NCI-H2171 treated with DMSO at 0.1 percent for 48 hours (cell line): ENCODE measurements at regions not wholly inside any gene's neighbourhood (a gene's known extent, or its start where the extent isn't known, plus 50 kb on each side); places are given as distances from the start of the nearest gene placed in this dataset.
"Not testable (repeated sequence)": the region's sequence is repeated elsewhere in the genome, so short reads cannot be mapped to it uniquely, and the experiment has no call there.

Experiments used
- DNase-seq: peaks from one replicate; lab custom pipeline; 2025; lab: John Stamatoyannopoulos, UW

GRCh38 chr6:3900744-3901336 lies 51.7 kb downstream of the FAM50B start:
- DNase-seq: no peak

- no peak for DNase-seq
These were observed 53.9 kb downstream of the FAM50B start for GRCh38 chr6:3902871-3903648.

GRCh38 chr6:3904518-3904917 lies 55.3 kb downstream of the FAM50B start:
- DNase-seq: no peak

- no peak for DNase-seq
These were observed 57.0 kb downstream of the FAM50B start for GRCh38 chr6:3905945-3906845.

DNA sequence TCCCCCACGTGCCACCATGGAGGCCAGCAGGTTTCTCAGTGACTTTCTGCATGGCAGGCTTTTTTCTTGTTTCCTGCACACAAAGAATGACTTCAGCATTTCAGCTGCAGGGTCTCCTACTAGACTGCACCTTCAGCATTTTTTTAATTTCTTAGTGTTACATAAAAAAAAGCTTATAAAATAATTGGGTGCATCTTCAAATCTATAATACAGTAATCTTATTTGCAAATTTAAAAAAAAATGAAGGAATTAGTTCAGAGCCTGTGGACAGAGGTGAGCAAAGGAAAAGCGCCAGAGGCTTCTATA lies 57.6 kb downstream of the FAM50B start:
- no peak for DNase-seq

DNA sequence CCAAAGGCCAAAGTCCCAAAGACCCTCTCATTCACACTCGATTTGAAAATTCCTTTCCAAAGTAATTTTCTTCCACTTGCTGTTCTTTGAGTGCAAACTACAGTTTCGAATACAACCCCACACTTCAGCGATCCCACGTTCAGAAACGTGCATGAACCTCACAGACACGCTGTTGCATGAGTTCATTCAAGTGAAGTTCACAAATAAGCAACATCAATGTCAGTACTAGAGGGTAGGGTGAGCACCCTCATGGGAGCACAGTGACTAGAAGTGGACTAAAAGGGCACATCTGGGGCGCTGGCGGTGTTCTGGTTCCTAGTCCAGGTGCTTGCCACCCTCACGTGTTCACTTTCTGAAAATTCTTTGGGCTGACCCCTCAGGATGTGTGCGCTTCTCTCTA lies 59.0 kb downstream of the FAM50B start:
- DNase-seq: no peak

GRCh38 chr6:3908961-3909360 lies 59.8 kb downstream of the FAM50B start:
- no peak for DNase-seq

- no peak for DNase-seq
These were observed 61.0 kb downstream of the FAM50B start for GRCh38 chr6:3910106-3910663.

DNA sequence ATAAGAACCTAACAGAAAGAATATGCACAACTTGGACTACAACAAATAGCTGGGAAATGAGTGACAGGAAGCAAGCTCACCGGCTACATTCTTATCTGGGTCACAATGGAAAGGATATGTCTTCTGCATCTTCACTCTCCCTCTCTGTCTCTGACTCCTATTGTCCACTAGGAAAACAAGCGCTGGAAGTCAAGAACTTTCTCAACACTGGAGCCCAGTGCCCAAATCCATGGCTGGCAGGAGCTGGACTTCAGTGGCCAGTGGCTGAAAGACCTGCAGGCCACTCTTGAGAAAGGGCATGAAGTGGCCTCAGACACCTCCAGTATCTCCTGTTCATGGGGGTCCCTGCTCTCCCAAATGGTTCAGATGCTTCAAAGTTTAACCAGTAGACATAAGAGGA lies 62.0 kb downstream of the FAM50B start:
- no peak for DNase-seq

DNA sequence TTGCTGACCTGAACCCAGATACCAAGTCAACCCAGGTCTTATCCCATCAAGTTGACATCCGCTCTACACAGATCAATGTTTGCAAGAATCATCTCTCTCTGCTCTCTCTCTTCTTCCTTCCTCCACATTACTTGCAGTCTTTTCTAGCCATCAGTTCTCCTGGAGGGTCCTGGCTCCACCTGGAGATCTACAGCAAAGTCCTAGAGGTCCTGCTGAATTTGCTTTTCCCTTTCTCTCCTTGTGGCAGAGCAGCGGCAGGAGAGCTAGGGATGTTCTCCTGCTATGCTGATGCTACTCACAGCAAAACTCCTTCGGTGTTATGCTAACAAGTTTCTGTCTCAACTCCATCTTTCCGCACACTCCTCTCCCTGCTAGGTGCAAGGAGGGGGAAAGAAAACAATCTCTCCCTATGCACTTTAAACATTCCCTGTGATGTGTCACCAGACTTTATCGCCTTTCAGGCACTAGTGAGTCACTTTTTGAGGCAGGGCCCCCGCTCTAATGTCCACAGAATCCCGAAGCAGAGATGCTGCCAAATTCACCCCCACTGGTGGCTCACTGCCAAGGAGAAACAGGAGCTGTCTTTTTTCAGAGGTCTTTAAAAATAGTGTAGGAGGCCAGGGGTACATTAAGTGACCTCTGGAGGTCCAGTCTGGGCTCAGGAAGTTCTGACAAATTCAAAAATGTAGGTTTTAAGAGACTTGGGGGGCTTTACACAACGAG lies 62.6 kb downstream of the FAM50B start:
- DNase-seq: peak; percentile 18

DNA sequence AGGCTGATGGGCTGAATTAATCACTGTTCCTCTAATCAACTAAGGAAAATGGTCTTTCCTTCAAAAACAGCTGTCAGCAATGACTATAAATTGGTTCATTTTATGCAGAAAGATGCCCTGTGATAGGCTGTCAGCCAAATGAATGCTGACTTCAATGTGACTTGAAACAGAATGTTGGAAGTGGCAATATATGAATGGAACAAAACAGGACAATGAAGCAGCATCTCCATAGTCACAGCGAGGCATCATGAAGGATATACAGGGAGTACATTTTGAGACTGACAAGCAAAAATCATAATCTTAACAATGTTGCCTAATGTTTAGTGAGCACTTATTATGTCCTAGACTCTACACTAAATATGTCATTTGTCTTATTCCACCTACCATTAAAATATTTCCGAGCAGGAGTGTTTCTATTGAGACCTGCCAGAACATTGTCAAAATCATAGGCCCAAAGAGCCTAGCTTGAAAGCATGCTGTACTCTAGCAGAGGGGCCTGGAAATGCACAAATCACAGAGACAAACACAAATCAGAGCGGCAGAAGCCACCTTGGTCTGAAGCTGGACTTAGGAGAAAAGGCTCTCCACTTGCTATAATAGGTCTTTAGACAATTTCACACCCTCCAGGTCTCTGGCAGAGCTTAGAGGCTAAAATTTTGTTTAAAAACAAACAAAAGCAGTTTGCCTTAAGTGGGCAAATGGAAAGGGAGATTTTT lies 63.3 kb downstream of the FAM50B start:
- DNase-seq: no peak

GRCh38 chr6:3913077-3913957 lies 64.1 kb downstream of the FAM50B start:
- DNase-seq: peak; percentile 18

DNA sequence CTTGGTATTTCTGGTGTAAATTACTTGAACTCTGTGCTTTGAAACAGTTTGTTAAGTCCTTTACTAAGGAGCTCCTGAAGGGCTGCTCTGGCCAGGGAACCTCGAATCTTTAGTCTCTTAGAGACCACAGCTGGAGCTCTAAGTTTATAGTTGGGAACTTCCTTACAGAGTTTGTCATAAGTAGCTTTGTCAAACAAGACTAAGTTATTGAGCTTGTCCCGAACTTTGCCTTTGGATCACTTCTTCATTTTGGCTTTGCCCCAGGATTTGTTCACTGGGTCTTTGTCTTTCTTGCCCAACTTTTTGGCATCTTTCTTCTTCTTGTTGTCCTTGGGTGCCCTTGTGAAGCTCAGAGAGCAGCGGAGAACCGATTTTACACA lies 64.8 kb downstream of the FAM50B start:
- DNase-seq: no peak

- DNase-seq: no peak
These were observed 66.1 kb downstream of the FAM50B start for GRCh38 chr6:3915076-3915791.

DNA sequence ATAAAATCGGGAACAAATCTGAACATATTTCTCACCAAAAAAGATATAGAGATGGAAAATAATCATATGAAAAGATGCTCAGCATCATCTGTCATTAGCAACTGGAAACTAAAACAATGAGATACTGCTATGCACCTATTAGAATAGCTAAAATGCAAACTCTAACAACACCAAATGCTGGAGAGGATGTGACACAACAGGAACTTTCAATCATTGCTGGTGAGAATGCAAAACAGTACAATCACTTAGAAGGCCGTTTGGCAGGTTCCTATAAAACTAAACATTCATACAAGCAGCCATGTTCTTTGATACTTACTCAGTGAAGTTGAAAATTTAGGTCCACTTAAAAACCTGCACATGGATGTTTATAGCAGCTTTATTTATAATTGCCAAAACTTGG lies 67.0 kb downstream of the FAM50B start:
- no peak for DNase-seq

- DNase-seq: not testable (repeated sequence)
These were observed 67.6 kb downstream of the FAM50B start for GRCh38 chr6:3916749-3917148.

DNA sequence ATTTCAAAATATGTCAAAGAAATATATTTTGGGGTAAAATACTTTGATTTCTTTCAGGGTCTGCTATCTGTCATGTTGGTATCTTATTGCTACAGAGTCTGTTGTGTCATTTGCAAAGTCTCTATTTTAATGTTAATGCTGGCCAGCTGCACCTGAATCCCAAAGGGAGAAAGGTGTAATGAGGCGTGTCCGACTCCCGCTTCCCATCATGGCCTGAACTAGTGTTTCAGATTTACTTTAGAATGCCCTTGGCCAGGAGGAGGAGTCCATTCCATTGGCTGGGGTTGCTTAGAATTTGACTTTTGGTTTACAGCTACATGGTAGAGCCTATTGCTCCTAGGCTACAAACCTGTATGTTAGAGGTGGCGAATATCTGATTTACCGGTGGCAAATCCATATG lies 69.3 kb downstream of the FAM50B start:
- peak; percentile 74 for DNase-seq

- peak; percentile 70 for DNase-seq
These were observed 70.0 kb downstream of the FAM50B start for GRCh38 chr6:3919130-3919628.

- DNase-seq: no peak
These were observed 70.7 kb downstream of the FAM50B start for GRCh38 chr6:3919849-3920248.

DNA sequence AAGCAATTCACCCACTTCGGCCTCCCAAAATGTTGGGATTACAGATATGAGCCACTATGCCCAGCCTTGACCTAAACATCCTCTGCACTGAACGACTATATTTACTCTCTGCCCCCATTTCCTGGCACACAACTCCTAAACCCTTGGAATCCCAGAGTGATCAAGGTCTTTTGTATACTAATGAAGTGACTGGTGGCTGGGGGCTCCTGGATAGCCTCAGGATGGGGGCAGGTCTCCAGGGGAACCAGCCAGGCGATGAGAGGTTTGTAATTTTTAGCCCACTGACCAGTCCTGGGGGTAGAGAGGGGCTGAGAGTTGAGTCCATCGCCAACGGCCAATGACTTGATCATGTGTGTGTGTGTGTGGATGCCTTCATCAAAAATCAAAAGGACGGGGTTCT lies 71.1 kb downstream of the FAM50B start:
- DNase-seq: no peak
